UCSD-AML1 (cell line): ENCODE measurements at regions not wholly inside any gene's neighbourhood (a gene's known extent, or its start where the extent isn't known, plus 50 kb on each side); places are given as distances from the start of the nearest gene placed in this dataset.

Experiments used
- DNase-seq: peaks from one replicate; lab custom pipeline; 2025; ENCODE audit not compliant: unreplicated experiment; lab: John Stamatoyannopoulos, UW

DNA sequence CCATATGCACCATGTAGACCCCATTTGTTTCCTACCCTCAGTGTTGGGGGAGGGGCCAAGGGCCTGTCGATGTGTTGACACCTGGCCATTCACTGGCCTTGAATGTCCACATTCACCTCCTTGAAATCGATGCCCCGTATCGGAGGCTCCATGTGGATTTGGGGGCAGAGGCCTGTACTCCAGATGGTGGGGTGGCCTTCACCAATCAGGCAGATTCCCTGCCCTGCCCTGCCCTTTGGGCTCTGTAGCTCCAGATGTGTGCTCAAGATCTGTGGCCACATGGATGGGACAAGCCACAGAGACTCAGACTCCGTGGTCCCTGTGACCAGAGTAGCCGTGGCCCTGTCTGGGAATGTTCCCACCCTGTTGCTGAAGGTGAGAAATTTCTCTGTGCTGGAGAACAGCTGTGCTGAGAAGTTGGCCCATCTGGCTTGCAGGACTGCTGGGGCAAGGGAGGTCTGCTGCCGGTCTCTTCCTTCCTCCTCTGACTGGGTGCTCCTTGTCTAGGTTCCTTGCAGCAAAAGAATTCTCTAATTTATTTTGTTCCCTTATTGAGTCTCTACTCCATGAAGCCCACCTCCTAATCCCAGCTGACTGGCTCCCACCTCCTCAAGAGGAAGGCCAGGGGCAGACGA lies 221.3 kb downstream of the SEC14L1 start:
- no peak for DNase-seq

DNA sequence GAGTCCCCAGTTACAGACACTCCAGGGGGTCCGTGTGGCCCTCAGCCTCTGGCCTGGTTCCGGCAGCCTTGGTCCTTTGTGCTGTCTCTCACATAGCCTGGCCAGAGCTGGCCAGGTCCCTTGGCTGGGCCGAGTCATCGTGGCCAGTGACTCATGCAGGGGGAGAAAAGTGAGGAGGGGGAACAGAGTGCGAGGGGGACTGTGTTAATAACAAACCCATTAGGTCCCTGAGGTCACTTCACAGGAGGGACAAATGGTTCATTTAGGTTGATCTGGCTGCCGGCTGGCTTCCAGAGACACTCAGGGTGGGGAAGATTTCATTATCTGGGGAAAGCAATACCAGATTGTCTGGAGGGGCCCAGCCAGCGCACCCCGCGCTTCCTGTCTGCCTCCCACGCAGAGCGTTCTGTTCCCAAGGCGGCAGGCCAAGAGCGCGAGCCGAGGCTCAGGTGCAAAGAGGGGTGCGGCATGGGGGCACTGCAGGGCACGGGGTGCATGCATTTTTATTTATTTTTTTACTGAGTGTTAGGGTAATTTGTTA lies 223.1 kb downstream of the SEC14L1 start:
- no peak for DNase-seq

GRCh38 chr17:77364381-77364911 lies 223.7 kb downstream of the SEC14L1 start:
- DNase-seq: no peak

DNA sequence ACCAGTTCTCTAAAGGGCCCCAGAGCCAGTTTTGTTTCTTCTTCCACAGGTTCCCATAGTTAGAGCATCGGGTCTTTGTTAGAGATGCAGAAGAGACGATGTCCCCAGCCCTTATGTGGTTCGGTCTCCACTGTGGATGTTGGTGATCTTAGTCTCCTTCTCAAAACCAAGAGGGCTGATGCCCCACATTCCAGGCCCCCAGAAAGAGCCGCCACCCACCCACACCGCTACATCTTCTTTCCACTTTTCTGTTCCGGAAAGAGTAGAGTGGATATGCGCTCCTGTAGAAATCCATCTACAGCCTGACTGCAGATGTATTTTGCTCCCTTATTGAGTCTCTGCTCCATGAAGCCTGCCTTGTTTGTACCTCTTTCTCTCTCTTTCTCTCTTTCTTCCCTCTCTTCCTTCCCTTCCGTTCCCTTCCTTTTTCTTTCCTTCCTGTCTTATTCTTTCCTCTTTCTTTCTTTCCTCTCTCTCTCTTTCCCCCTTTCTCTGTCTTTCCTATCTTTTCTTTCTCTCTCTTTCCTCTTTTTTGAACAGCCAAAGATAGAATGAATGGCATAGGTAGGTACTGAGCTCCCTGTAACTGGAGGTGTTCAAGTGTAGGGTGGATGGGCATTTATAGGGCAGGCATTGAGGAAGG lies 224.3 kb downstream of the SEC14L1 start:
- no peak for DNase-seq

DNA sequence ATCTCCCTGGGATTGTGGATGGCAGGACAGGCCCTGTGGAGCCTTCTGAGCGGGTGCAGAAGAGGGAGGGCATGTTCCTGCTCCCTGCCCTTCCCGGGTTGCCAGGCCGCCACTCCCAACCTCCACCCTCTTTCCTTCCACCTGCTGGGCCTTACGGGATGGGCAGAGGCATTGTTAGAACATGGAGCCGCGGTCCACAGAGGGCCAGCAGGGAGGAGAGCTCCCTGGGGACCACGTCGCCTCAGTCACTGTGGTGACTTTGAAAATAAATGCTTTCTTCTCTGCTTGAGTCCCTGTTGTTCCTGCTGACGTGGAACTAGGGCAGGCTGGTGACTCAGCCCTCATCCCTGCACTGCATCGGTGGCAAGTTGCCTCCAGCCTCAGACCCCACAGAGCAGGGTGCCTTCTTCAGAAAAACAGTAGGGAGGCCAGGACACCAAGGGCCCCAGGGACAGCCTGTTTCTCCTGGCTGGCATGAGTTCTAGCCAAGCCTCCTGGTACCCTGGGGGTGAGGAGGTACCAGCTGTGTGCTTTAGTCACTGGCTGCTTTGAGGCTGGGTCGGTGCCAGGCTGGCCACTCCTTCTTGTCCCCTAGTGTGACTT lies 224.9 kb downstream of the SEC14L1 start:
- peak; percentile 40 for DNase-seq

DNA sequence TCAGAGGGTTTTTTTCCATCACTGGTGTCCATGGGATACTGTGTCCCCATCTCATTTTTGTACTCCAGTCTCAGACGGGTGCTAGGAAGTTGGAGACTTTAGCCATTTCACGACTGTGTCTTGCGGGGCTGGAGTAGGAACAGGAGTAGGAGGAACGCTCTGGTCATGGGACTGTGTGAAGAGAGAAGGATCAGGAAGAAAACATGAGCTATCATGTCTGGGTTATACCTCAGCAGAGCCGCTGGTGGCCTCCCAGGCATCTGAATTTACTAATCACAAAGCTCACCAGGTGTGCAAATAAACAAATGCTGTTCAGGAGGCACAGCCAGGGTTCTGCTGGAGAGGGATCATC lies 225.4 kb downstream of the SEC14L1 start:
- no peak for DNase-seq

- DNase-seq: no peak
Measured at GRCh38 chr17:77366558-77367245, 225.9 kb downstream of the SEC14L1 start.

DNA sequence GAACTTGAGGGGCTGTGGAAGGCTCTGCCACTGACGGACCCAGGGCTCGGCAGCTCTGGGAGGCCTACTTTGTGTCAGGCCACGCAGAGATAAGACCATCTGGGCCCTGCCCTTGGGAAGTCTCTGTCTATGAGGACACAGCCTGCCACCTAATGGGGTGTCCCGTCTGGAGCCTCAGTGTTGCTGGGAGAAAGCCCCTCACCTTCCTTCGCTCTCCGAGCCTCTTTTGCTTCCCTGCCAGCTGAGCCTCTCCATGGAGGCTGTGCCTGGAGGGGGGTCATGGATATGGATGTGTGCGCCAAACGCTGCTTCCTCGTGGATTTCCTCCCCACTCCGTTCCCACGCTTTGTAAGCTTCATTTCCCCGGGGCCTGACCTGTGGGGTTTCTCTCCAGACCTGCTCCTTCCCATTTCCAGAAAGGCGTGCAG lies 228.8 kb downstream of the SEC14L1 start:
- no peak for DNase-seq

GRCh38 chr17:77370586-77370985 lies 229.8 kb downstream of the SEC14L1 start:
- DNase-seq: no peak

DNA sequence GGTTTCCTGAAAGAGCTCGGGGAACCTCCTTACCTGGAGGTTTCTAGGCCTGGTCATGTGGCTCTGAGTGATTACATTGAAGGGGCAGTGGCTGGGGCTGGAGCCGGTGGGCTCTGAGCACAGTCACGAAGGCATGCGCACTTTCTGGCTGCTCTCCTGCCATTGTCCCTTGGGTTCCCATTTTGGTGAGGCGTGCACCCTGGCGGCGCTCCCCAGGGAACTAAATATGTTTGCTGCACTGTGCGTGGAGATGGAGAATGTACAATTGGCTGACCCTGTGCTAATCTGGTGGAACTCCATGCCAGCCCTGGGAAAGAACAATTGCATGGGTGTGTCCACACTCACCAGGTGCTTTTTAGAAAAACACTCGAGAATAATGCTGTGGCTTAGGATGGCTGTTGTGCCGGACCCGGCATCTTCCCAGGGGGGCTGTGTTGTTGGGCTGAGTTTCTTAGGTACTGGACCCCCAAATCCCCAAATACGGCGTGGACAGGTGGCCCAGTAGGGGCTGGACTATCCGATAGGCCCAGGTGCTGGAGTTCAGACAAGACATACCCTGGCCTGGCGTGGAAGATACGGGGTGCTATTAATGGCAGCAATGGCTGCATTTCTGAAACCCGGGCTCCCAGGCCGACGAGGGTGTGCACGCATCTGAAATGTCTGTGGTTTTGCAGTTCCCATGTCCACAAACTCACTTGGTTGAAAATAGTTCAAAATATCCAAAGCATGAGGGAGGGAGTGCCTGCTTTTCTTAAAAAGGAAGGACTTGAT lies 230.5 kb downstream of the SEC14L1 start:
- DNase-seq: no peak

GRCh38 chr17:77371888-77372443 lies 231.2 kb downstream of the SEC14L1 start:
- DNase-seq: no peak

DNA sequence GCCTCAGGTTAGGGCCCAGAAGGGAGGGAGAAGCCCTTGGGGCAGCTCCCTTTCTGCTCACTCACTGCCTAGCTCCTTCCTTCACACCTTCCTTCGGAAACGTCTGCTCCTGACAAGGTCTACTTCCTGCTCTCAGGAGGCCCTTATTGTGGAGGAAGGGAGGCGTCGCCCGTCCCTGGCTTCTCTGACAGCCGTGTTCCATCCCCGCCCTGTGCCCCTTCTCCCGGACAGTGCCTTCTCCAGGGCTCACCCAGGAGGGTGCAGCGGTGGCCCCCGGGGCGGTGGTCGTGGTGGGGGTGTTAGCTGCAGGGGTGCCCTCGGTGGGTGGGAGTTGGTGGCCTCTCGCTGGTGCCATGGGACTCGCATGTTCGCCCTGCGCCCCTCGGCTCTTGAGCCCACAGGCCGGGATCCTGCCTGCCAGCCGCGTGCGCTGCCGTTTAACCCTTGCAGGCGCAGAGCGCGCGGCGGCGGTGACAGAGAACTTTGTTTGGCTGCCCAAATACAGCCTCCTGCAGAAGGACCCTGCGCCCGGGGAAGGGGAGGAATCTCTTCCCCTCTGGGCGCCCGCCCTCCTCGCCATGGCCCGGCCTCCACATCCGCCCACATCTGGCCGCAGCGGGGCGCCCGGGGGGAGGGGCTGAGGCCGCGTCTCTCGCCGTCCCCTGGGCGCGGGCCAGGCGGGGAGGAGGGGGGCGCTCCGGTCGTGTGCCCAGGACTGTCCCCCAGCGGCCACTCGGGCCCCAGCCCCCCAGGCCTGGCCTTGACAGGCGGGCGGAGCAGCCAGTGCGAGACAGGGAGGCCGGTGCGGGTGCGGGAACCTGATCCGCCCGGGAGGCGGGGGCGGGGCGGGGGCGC lies 231.9 kb downstream of the SEC14L1 start:
- DNase-seq: peak; percentile 89

- peak; percentile 54 for DNase-seq
Measured at GRCh38 chr17:77373299-77374169, 232.8 kb downstream of the SEC14L1 start.

DNA sequence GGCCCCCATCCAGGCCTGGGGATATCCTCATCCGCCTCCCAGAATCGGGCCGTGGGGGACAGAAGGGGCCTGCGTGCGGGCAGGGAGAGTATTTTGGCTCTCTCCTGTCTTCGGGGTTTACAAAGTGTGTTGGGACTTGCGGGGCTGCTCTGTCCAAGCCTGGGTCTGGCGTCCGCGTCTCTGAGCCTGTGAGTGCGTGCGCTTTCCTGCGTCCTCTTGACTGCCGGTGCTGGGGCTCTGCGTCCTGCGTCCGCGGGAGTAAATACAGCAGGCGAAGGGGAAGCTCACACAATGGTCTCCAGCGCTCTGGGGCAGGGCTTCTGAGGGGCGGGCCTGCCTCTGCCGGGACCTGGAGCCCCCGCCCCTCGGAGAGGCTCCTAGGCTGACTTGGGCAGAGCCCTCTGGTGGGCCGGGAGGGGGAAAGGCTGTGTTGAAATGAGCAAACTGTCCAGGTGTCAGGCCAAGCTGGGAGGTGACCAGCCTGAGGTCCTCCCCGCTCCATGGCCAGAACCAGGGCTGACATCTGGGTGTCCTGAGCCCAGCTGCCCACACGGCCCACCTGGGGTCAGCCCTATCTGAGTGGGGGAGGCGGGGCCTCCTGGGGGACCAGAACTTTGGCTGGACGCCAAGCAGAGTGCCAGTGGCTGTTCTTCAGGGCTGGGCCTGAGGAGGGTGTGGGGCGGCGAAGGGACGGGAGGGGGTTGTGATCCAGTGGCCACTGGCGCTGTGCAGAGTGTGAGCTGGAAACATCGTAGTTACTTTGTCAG lies 233.6 kb downstream of the SEC14L1 start:
- DNase-seq: peak; percentile 84

- DNase-seq: no peak
Measured at GRCh38 chr17:77375108-77375916, 234.5 kb downstream of the SEC14L1 start.

- no peak for DNase-seq
Measured at GRCh38 chr17:77375917-77376651, 235.3 kb downstream of the SEC14L1 start.
